ENCODE measurements at regions not wholly inside any gene's neighbourhood (a gene's known extent, or its start where the extent isn't known, plus 50 kb on each side); places are given as distances from the start of the nearest gene placed in this dataset.

DNA sequence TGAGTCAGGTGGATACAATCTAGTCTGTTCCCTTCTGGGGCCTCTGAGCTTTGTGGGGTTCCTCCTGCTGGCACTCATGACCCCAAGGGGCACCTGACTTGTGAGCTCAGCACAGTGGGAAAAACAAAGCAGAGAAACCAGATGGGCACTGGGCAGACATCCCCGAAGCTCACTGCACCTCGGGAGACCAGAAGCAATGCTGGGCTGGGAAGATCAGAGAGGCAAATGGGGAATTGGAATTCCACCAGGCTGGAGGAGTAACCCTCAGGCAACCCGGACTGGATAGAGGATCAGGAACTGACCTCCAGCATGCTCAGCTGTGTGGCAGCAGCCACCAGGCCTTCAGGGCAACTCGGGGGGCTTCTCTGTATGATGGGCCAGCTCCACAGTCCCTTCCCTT is 50.3 kb downstream of the ABCC12 start:
- TF ChIP-seq ZC3H10 (CRISPR knock-in tag; IDR thresholded peaks at IDR 0.05) (no peak), ZFP30 (CRISPR knock-in tag; IDR thresholded peaks at IDR 0.05) (no peak), OSR1 (CRISPR knock-in tag; IDR thresholded peaks at IDR 0.05) (no peak), CSDC2 (CRISPR knock-in tag; IDR thresholded peaks at IDR 0.05) (no peak), TOX (CRISPR knock-in tag; IDR thresholded peaks at IDR 0.05; ENCODE audit: borderline replicate concordance) (no peak)
- TF ChIP-seq, protein P1, sequence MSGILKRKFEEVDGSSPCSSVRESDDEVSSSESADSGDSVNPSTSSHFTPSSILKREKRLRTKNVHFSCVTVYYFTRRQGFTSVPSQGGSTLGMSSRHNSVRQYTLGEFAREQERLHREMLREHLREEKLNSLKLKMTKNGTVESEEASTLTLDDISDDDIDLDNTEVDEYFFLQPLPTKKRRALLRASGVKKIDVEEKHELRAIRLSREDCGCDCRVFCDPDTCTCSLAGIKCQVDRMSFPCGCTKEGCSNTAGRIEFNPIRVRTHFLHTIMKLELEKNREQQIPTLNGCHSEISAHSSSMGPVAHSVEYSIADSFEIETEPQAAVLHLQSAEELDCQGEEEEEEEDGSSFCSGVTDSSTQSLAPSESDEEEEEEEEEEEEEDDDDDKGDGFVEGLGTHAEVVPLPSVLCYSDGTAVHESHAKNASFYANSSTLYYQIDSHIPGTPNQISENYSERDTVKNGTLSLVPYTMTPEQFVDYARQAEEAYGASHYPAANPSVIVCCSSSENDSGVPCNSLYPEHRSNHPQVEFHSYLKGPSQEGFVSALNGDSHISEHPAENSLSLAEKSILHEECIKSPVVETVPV (CRISPR knock-in tag; IDR thresholded peaks at IDR 0.05): no peak
- TF ChIP-seq, protein P2, sequence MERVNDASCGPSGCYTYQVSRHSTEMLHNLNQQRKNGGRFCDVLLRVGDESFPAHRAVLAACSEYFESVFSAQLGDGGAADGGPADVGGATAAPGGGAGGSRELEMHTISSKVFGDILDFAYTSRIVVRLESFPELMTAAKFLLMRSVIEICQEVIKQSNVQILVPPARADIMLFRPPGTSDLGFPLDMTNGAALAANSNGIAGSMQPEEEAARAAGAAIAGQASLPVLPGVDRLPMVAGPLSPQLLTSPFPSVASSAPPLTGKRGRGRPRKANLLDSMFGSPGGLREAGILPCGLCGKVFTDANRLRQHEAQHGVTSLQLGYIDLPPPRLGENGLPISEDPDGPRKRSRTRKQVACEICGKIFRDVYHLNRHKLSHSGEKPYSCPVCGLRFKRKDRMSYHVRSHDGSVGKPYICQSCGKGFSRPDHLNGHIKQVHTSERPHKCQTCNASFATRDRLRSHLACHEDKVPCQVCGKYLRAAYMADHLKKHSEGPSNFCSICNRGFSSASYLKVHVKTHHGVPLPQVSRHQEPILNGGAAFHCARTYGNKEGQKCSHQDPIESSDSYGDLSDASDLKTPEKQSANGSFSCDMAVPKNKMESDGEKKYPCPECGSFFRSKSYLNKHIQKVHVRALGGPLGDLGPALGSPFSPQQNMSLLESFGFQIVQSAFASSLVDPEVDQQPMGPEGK (CRISPR knock-in tag; IDR thresholded peaks at IDR 0.05; ENCODE audit: borderline replicate concordance): no peak
- TF ChIP-seq, protein P3, sequence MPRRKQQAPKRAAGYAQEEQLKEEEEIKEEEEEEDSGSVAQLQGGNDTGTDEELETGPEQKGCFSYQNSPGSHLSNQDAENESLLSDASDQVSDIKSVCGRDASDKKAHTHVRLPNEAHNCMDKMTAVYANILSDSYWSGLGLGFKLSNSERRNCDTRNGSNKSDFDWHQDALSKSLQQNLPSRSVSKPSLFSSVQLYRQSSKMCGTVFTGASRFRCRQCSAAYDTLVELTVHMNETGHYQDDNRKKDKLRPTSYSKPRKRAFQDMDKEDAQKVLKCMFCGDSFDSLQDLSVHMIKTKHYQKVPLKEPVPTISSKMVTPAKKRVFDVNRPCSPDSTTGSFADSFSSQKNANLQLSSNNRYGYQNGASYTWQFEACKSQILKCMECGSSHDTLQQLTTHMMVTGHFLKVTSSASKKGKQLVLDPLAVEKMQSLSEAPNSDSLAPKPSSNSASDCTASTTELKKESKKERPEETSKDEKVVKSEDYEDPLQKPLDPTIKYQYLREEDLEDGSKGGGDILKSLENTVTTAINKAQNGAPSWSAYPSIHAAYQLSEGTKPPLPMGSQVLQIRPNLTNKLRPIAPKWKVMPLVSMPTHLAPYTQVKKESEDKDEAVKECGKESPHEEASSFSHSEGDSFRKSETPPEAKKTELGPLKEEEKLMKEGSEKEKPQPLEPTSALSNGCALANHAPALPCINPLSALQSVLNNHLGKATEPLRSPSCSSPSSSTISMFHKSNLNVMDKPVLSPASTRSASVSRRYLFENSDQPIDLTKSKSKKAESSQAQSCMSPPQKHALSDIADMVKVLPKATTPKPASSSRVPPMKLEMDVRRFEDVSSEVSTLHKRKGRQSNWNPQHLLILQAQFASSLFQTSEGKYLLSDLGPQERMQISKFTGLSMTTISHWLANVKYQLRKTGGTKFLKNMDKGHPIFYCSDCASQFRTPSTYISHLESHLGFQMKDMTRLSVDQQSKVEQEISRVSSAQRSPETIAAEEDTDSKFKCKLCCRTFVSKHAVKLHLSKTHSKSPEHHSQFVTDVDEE (CRISPR knock-in tag; IDR thresholded peaks at IDR 0.05): no peak

Data from SK-N-SH treated with all-trans-retinoic acid at 6 μM for 48 hours (cell line).